KMS-11 (cell line): ENCODE measurements at regions not wholly inside any gene's neighbourhood (a gene's known extent, or its start where the extent isn't known, plus 50 kb on each side); places are given as distances from the start of the nearest gene placed in this dataset.

ENCODE experiments used
- H2AFZ ChIP-seq: fragments of 200-600 bp; sonication (generic); 2 replicates; pipeline ENCODE4 v1.6.1; 2016; ENCODE audit warnings: antibody characterized with exemption, mixed run types, low read depth
- H3K27ac ChIP-seq: fragments of 200-600 bp; sonication (generic); 2 replicates; pipeline ENCODE4 v1.6.1; 2016; ENCODE audit warnings: mild to moderate bottlenecking, mixed run types
- H3K27me3 ChIP-seq: fragments of 200-600 bp; sonication (generic); 2 replicates; pipeline ENCODE4 v1.6.1; 2017; ENCODE audit warnings: mild to moderate bottlenecking, low read depth, mixed run types, moderate library complexity; ENCODE audit not compliant: insufficient read depth
- H3K36me3 ChIP-seq: fragments of 200-600 bp; sonication (generic); 2 replicates; pipeline ENCODE4 v1.6.1; 2017; ENCODE audit warnings: mild to moderate bottlenecking, mixed run types; ENCODE audit not compliant: insufficient read depth
- H3K4me1 ChIP-seq: fragments of 200-600 bp; sonication (generic); 2 replicates; pipeline ENCODE4 v1.6.1; 2016; ENCODE audit warnings: mild to moderate bottlenecking, low read depth, mixed run types; ENCODE audit not compliant: poor library complexity, severe bottlenecking
- H3K4me2 ChIP-seq: fragments of 200-600 bp; sonication (generic); 2 replicates; pipeline ENCODE4 v1.7.0; 2016; ENCODE audit warnings: mild to moderate bottlenecking, mixed run types
- H3K4me3 ChIP-seq: fragments of 200-600 bp; sonication (generic); IDR thresholded peaks from 2 replicates; pipeline ENCODE4 v1.6.1; 2017; ENCODE audit warnings: low read depth, low read length, mixed read lengths; ENCODE audit not compliant: insufficient read depth
- H3K79me2 ChIP-seq: fragments of 200-600 bp; sonication (generic); 2 replicates; pipeline ENCODE4 v1.6.1; 2016; ENCODE audit warnings: low read depth, mixed run types; ENCODE audit not compliant: insufficient read depth
- H3K9ac ChIP-seq: fragments of 200-600 bp; sonication (generic); 2 replicates; pipeline ENCODE4 v1.6.1; 2016; ENCODE audit warnings: mild to moderate bottlenecking, mixed run types
- H4K20me1 ChIP-seq: fragments of 200-600 bp; sonication (generic); 2 replicates; pipeline ENCODE4 v1.6.1; 2016; ENCODE audit warnings: mild to moderate bottlenecking, mixed run types; ENCODE audit not compliant: insufficient read depth
- CTCF ChIP-seq: fragments of 200-600 bp; sonication (generic); conservative IDR thresholded peaks from 2 replicates; pipeline ENCODE4 v1.6.1; 2017; ENCODE audit warnings: low read depth, mild to moderate bottlenecking, antibody characterized with exemption, low read length, moderate library complexity, mixed read lengths

- no peaks in the 10 kb centered on the region for H3K27me3 ChIP-seq
Observed at GRCh38 chr21:28712411-28712810, 280.3 kb downstream of the LTN1 start.

GRCh38 chr21:28705616-28706015, 287.1 kb downstream of the LTN1 start:
- TF ChIP-seq CTCF = no peak
- no peak overlapping the region for H3K4me3 ChIP-seq
- no peaks in the 10 kb centered on the region for H3K27me3 ChIP-seq
- H3K79me2 ChIP-seq = no peaks in the 10 kb centered on the region
- no peak overlapping the region for H3K4me2 ChIP-seq
- no peaks in the 10 kb centered on the region for H3K36me3 ChIP-seq
- H3K27ac ChIP-seq = no peak overlapping the region
- no peak overlapping the region for H3K9ac ChIP-seq
- no peak overlapping the region for H2AFZ ChIP-seq
- no peaks in the 10 kb centered on the region for H4K20me1 ChIP-seq
- no peaks in the 10 kb centered on the region for H3K4me1 ChIP-seq

More at GRCh38 chr21:28712411-28712810, 280.3 kb downstream of the LTN1 start:
- TF ChIP-seq CTCF = no peak
- Histone ChIP-seq H3K79me2 (no peaks in the 10 kb centered on the region), H3K4me2 (no peak overlapping the region), H3K9ac (no peak overlapping the region), H3K36me3 (no peaks in the 10 kb centered on the region), H4K20me1 (no peaks in the 10 kb centered on the region), H2AFZ (no peak overlapping the region), H3K27ac (no peak overlapping the region), H3K4me1 (no peaks in the 10 kb centered on the region), H3K4me3 (no peak overlapping the region)

- no peaks in the 10 kb centered on the region for H3K4me1 ChIP-seq
- H3K79me2 ChIP-seq = no peaks in the 10 kb centered on the region
- H3K27ac ChIP-seq = no peak overlapping the region
- no peaks in the 10 kb centered on the region for H4K20me1 ChIP-seq
- no peak overlapping the region for H3K4me3 ChIP-seq
- no peaks in the 10 kb centered on the region for H3K27me3 ChIP-seq
- no peaks in the 10 kb centered on the region for H3K36me3 ChIP-seq
- TF ChIP-seq CTCF = no peak
- no peak overlapping the region for H3K9ac ChIP-seq
- no peak overlapping the region for H3K4me2 ChIP-seq
- H2AFZ ChIP-seq = no peak overlapping the region
Observed at GRCh38 chr21:28704746-28705145, 287.9 kb downstream of the LTN1 start.

GRCh38 chr21:28703861-28704260, 288.8 kb downstream of the LTN1 start:
- H3K79me2 ChIP-seq = no peaks in the 10 kb centered on the region
- H3K4me1 ChIP-seq = no peaks in the 10 kb centered on the region
- no peak overlapping the region for H3K27ac ChIP-seq
- H4K20me1 ChIP-seq = no peaks in the 10 kb centered on the region
- H3K9ac ChIP-seq = no peak overlapping the region
- no peak overlapping the region for H3K4me3 ChIP-seq
- no peak for TF ChIP-seq CTCF
- no peak overlapping the region for H2AFZ ChIP-seq
- H3K4me2 ChIP-seq = no peak overlapping the region
- H3K27me3 ChIP-seq = no peaks in the 10 kb centered on the region
- H3K36me3 ChIP-seq = no peaks in the 10 kb centered on the region
